MV-4-11 (cell line): ENCODE measurements at regions not wholly inside any gene's neighbourhood (a gene's known extent, or its start where the extent isn't known, plus 50 kb on each side); places are given as distances from the start of the nearest gene placed in this dataset.

ENCODE experiments used
- DNase-seq: peaks from one replicate; lab custom pipeline; 2025; lab: John Stamatoyannopoulos, UW

- no peak for DNase-seq
Observed at GRCh38 chr1:55503663-55504305, 288.6 kb upstream of the USP24 start.

DNA sequence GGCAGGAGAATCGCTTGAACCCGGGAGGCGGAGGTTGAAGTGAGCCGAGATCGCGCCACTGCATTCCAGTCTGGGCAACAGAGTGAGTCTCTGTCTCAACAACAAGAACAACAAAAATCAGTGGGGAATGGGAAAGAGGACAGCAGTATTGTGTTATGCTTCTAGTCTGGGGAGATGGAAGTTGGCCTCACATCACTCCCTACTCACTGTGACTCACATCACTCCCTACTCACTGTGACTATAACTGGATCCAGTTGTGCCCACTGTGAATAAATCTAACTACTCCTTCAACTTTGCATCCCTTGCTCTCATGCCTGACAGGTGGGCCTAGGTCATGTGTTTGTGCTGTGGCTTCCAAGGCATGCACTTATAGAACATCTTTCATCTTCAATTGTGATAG lies 285.4 kb upstream of the USP24 start:
- no peak for DNase-seq

DNA sequence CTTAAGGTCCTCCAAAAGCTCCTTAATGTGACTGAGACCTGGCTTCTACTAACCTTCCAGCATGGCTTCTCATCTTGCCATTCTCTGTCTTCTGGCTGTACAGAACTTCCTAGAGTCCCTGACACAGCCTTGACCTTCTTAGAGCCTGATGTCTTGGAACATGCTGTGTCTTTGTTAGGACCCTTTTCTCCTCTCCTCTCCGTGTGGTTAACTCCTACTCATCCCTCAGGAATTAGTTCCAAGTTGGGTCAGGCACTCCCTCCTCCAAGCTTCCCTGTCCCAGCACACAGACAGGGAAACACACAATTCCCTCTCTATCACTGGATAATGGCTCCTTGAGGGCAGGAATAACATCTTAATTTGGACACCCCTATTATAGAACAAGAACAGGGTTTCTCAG lies 275.4 kb upstream of the USP24 start:
- no peak for DNase-seq

DNA sequence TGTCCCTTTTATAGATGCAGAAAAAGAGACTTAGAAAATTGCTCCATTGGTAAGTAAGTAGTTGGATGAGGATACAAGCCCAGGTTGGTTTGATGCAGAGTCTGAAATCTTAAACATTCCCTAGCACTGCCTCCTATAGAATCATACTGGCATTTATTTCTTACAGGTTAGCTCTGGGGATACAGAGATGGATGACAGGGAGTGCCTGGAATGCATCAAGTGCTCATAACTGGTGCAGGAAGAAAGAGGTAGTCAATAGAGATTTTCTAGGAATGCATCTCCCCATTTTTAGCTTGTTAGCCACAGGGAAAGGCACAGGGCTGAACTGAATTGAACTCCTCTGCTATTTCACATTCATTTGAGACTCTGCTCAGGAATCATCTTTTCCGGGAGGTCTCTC lies 269.0 kb upstream of the USP24 start:
- no peak for DNase-seq

DNA sequence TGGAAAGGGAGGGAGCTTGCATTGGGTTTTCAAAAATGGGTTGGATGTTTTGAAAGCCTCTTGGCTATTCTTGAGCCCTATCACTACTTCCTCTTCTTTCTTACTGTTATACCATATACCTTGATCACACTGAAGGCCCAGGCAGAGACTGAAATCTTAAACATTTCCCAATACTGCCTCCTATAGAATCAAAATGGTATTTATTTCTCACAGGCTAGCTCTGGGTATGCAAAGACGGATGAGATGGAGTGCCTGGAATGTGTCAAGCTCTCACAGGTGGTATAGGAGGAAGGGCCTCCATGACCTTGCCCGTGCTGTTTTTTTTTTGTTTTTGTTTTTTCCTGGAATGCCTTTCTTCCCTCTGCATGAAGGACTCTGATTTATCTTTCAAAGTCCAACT lies 268.4 kb upstream of the USP24 start:
- DNase-seq: peak; percentile 34

DNA sequence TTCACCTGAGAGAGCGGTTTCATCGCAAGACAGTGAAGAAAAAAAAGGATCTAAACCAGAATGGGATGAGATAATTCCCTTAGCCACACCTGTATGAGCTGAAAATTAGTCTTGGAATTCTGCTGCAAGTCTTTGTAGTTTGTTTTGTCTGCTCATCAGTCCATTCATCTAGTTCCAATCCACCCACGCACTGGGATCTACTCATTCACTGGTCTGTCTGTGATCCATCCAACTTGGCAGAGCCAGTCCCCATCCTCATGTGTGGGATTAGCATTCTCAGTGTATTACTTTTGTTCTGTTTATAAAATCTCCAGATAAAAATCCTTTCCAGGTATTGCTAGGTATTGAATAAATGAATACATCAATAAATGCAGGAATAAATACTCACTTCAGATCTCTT lies 266.5 kb upstream of the USP24 start:
- no peak for DNase-seq

- DNase-seq: no peak
Observed at GRCh38 chr1:55480029-55480795, 265.0 kb upstream of the USP24 start.

GRCh38 chr1:55478742-55479141 lies 263.6 kb upstream of the USP24 start:
- peak; percentile 21 for DNase-seq

DNA sequence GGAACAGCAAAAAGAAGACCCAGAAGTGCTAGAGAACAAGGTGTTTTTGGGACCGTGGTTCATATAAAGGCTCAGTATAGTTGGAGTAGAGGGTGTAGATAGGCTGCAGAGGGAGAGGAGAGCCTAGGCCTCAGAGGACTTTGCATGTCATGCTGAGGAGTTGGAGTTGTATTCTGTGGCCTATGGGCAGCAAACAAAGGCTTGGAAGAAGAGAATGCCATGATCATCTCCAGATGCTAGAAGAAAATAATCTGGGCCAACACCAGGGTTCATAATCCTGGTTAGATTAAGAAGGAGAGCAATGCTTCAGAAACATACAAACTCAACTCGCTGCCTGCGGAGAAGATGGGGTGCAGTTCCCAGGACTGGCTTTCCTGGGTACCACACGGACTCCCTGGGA lies 262.8 kb upstream of the USP24 start:
- no peak for DNase-seq

GRCh38 chr1:55476445-55477015 lies 261.4 kb upstream of the USP24 start:
- peak; percentile 34 for DNase-seq

DNA sequence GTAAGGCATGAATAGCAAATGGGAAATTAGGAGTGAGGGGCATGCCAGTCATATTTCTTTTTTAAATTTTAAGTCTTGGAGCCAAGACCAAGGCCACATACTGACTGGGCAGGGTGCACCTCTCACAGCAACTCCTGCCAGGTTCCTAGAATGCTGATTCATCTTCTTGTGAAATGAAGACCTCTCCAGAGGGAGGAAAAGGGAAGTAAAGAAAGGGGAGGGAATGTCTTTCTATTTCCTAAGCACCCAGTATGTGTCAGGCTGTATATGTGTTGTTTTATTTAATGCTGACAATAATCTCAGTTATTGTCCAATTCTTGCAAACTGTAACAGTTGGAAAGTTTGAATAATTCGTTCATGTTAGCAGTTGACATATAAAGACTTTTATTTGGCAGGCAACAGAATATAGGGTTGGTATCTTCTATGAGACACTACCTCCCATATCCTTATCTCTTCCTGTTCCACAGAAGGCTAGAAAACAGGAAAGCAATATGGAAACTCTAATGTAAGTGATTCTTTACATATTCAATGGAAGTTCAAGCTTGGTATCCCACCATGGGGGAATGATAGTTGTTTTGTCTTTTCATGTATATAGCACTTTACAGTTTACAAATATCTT lies 259.1 kb upstream of the USP24 start:
- DNase-seq: peak; percentile 78

- no peak for DNase-seq
Observed at GRCh38 chr1:55473661-55474060, 258.5 kb upstream of the USP24 start.

DNA sequence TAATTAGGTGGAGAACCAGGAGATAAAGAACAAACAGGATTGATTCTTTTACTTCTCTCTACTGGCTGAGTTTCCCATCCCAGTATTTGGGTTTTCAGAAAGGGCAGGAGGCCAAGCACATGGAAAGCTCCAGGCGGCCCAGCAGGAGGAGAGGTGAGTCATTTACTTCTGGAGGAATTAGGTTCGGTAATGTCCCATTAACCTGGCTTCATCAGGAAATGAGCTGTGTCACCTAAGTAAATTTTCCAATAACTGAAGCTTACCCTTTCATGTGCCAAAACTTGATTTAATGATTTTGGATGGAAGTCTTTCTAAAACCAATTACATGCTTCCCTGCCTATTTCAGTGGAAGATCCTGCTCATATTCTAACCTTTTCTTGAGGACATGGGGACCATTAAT lies 257.6 kb upstream of the USP24 start:
- no peak for DNase-seq

GRCh38 chr1:55472115-55472514 lies 257.0 kb upstream of the USP24 start:
- no peak for DNase-seq

DNA sequence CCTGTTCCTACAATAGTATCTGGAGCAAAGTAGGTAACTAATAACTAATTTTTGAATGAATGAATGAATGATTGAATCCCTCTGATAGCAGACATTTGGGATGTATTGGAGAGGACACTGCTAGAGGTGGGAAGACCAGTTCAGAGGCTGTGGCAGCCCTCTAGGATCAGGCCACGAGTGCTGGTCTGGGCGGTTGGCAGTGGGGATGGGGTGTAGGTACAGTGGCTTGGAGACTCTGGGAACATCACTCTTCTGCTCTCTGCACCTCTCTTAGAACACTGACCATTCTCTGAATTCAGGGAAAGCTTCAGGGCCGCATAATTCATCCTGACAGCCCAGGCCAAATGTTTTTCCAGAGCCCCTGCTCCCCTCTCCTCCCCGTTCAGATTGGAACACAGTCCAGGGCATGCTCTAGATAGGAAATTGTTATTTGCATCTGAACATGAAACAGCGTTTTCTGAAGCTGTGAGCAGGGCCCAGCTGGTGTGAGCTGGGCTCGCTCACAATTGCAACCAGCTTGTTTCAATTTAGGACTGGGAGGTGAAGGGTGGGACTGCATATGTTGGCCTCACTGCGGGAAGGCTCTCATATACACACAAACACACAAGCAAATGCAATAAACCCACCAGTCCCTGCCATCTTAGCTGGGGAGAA lies 253.1 kb upstream of the USP24 start:
- no peak for DNase-seq

DNA sequence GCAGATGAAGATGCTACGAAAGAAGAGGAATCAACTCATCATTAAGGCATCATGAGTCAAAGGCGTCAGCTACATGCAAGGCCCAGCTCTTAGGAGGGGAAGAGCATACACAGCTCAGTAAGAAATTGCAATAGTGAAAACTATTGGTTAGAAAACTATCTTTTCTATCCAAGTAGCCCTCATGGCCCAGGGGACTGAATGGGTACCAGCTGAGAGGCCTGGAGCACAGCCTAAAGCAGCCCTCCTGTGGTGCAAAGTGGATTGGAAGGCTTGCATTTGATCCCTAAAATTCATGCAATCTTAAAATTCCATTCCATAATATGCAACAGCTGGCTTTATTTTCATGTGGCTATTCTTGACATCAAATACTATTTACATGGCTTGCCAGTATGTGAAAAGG lies 251.8 kb upstream of the USP24 start:
- no peak for DNase-seq

GRCh38 chr1:55466373-55466772 lies 251.2 kb upstream of the USP24 start:
- DNase-seq: no peak

- no peak for DNase-seq
Observed at GRCh38 chr1:55464550-55464949, 249.4 kb upstream of the USP24 start.

DNA sequence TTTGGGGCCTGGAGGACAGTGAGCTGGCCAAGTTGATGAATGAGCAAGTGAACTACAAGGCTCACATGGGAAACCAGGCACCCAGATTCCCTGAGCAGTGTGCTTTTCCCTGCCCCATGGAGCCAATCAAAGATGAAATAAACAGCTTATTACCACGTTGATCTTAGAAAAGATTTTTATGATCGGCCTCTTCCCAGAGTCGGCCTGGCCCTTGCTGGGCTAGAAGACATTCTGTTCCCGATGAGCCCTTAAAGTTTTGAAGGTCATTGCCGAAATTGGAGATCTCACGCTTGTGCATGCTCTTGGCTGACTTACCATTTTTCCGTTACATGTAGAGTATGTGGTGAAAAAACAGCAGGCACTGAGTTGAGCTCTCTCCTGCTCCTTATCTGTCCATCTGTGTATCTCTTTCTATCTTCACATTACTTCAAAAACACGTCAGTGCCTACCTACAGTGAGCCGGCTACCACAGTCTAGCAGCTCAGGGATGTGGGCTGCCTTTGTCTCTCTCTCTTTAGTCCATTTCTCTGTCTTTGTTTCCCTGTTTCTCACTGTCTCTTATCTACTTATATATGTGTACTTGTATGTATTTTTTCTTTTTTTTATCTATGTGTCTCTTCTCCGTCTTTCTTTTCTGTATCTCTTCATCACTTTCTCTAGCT lies 248.8 kb upstream of the USP24 start:
- no peak for DNase-seq

DNA sequence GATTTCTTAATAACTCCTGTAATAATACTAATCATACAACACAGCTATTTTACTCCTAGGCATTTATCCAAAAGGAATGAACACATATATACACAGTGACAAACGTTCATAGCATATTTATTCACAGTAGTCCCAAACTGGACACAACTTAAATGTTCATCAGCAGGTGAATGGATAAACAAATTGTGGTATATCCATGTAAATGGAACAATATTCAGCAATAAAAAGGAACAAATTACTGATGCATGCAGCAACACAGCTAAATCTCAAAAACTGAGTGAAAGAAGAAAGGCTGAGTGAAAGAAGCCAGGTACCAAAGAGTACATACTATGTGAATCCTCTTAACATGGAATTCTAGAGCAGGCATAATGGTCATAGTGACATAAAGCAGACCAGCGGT lies 242.7 kb upstream of the USP24 start:
- DNase-seq: no peak

- DNase-seq: no peak
Observed at GRCh38 chr1:55456971-55457370, 241.8 kb upstream of the USP24 start.

- no peak for DNase-seq
Observed at GRCh38 chr1:55448261-55448660, 233.1 kb upstream of the USP24 start.
